ENCODE measurements at regions not wholly inside any gene's neighbourhood (a gene's known extent, or its start where the extent isn't known, plus 50 kb on each side); places are given as distances from the start of the nearest gene placed in this dataset.

- Mint-ChIP-seq H3K9me3 (no peaks in the 10 kb centered on the region), H3K4me3 (no peak overlapping the region), H3K27me3 (peaks cover 8% of the 10 kb centered on the region), H3K4me1 (ENCODE audit: unreplicated experiment) (peaks cover 2% of the 10 kb centered on the region), H3K27ac (no peak overlapping the region), H3K36me3 (no peaks in the 10 kb centered on the region)
- TF ChIP-seq, protein P1, sequence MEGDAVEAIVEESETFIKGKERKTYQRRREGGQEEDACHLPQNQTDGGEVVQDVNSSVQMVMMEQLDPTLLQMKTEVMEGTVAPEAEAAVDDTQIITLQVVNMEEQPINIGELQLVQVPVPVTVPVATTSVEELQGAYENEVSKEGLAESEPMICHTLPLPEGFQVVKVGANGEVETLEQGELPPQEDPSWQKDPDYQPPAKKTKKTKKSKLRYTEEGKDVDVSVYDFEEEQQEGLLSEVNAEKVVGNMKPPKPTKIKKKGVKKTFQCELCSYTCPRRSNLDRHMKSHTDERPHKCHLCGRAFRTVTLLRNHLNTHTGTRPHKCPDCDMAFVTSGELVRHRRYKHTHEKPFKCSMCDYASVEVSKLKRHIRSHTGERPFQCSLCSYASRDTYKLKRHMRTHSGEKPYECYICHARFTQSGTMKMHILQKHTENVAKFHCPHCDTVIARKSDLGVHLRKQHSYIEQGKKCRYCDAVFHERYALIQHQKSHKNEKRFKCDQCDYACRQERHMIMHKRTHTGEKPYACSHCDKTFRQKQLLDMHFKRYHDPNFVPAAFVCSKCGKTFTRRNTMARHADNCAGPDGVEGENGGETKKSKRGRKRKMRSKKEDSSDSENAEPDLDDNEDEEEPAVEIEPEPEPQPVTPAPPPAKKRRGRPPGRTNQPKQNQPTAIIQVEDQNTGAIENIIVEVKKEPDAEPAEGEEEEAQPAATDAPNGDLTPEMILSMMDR (conservative IDR thresholded peaks at IDR 0.05), result no peak
- no peak for DNase-seq (ENCODE audit: extremely low spot score, unreplicated experiment)
Observed at GRCh38 chr3:187970106-187970505, 183.9 kb upstream of the LPP start.

DNA sequence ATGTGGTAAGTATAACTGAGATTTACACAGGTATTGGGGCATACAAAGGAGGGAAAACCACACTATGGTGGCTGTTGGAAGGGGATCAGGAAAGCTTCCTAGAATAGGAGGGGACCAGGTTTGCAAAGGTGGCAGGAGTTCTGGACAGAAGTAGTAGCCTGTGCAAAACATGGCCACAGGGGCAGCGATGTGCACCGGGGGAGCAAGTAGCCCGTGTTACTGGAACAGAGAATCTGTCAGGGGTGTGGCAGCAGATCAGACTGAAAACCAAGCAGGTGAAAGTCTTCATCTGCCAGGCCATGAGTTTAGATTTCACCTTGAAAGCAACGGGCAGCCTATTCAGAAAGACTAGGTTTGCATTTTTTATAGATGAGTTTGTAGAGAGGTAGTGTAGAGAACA is 182.3 kb upstream of the LPP start:
- no peaks in the 10 kb centered on the region for H3K36me3 Mint-ChIP-seq
- TF ChIP-seq, protein P1 (conservative IDR thresholded peaks at IDR 0.05), result no peak
- H3K9me3 Mint-ChIP-seq, result no peaks in the 10 kb centered on the region
- H3K27me3 Mint-ChIP-seq, result peaks cover 7% of the 10 kb centered on the region
- H3K27ac Mint-ChIP-seq, result no peak overlapping the region
- H3K4me3 Mint-ChIP-seq, result no peak overlapping the region
- peaks cover 6% of the 10 kb centered on the region for H3K4me1 Mint-ChIP-seq (ENCODE audit: unreplicated experiment)
- DNase-seq (ENCODE audit: extremely low spot score, unreplicated experiment), result no peak

- DNase-seq (ENCODE audit: extremely low spot score, unreplicated experiment), result no peak
- Mint-ChIP-seq H3K9me3 (no peaks in the 10 kb centered on the region), H3K36me3 (no peaks in the 10 kb centered on the region), H3K27ac (no peak overlapping the region), H3K4me1 (ENCODE audit: unreplicated experiment) (peaks cover 6% of the 10 kb centered on the region), H3K4me3 (no peak overlapping the region), H3K27me3 (peaks cover 4% of the 10 kb centered on the region)
- TF ChIP-seq, protein P1 (conservative IDR thresholded peaks at IDR 0.05), result no peak
Observed at GRCh38 chr3:187972454-187972853, 181.5 kb upstream of the LPP start.

- Mint-ChIP-seq H3K27ac (no peak overlapping the region), H3K4me3 (no peak overlapping the region), H3K27me3 (peaks cover 4% of the 10 kb centered on the region), H3K9me3 (no peaks in the 10 kb centered on the region), H3K36me3 (no peaks in the 10 kb centered on the region), H3K4me1 (ENCODE audit: unreplicated experiment) (peaks cover 6% of the 10 kb centered on the region)
- no peak for DNase-seq (ENCODE audit: extremely low spot score, unreplicated experiment)
- TF ChIP-seq, protein P1 (conservative IDR thresholded peaks at IDR 0.05), result no peak
Observed at GRCh38 chr3:187973977-187974870, 179.7 kb upstream of the LPP start.

GRCh38 chr3:187974871-187975271 is 179.1 kb upstream of the LPP start:
- TF ChIP-seq, protein P1 (conservative IDR thresholded peaks at IDR 0.05), result peak; percentile 20
- Mint-ChIP-seq H3K27me3 (peaks cover 4% of the 10 kb centered on the region), H3K27ac (no peak overlapping the region), H3K36me3 (no peaks in the 10 kb centered on the region), H3K4me3 (no peak overlapping the region), H3K4me1 (ENCODE audit: unreplicated experiment) (peaks cover 6% of the 10 kb centered on the region), H3K9me3 (no peaks in the 10 kb centered on the region)
- DNase-seq (ENCODE audit: extremely low spot score, unreplicated experiment), result no peak
